IMR-90 (cell line): ENCODE measurements at regions not wholly inside any gene's neighbourhood (a gene's known extent, or its start where the extent isn't known, plus 50 kb on each side); places are given as distances from the start of the nearest gene placed in this dataset.

Experiments
- ATAC-seq: fragments of 200-7000 bp; cut with Tn5 transposase; 2 replicates; pipeline ENCODE4 v1.9.1; 2020; ENCODE audit warnings: low read depth, mild to moderate bottlenecking, moderate library complexity
- BruUV-seq: library from RNA; stranded (reverse); fragments of 400-500 nt; replicated peaks from 2 replicates; lab custom pipeline; 2021; lab: Mats Ljungman, UMichigan
- CTCF ChIA-PET: fragments of 300-600 bp; formaldehyde crosslinking; extraction: SDS; loops from one replicate; lab custom pipeline; 2021; ENCODE audit warnings: antibody characterized with exemption; lab: Yijun Ruan, JAX
- POLR2A ChIA-PET: fragments of 300-600 bp; sonication (Branson Sonifier 250); formaldehyde crosslinking; loops from one replicate; lab custom pipeline; 2022; ENCODE audit warnings: antibody characterized with exemption; ENCODE audit not compliant: unreplicated experiment; lab: Charles Lee
- DNase-seq: peaks from one replicate; pipeline ENCODE4 v3.0.0; 2013
- H2AFZ ChIP-seq: replicated peaks from 2 replicates; pipeline ENCODE3; 2013; ENCODE audit warnings: low read length, mild to moderate bottlenecking; ENCODE audit not compliant: poor library complexity
- H2AK5ac ChIP-seq: 2 replicates; pipeline ENCODE4 v1.6.1; 2013; ENCODE audit warnings: low read depth, low read length, inconsistent platforms
- H2AK9ac ChIP-seq: replicated peaks from 2 replicates; pipeline ENCODE3; 2013; ENCODE audit warnings: mild to moderate bottlenecking, low read depth, low read length, moderate library complexity; ENCODE audit not compliant: poor library complexity
- H2BK120ac ChIP-seq: 2 replicates; pipeline ENCODE4 v1.6.1; 2013; ENCODE audit warnings: low read depth, low read length, inconsistent platforms
- H2BK15ac ChIP-seq: 3 replicates; pipeline ENCODE4 v1.6.1; 2013; ENCODE audit warnings: low read depth, low read length, inconsistent platforms
- H2BK20ac ChIP-seq: 2 replicates; pipeline ENCODE4 v1.6.1; 2013; ENCODE audit warnings: low read depth, mild to moderate bottlenecking, inconsistent platforms, low read length, moderate library complexity
- H2BK5ac ChIP-seq: 2 replicates; pipeline ENCODE4 v1.6.1; 2013; ENCODE audit warnings: mild to moderate bottlenecking, low read depth, low read length, inconsistent platforms; ENCODE audit not compliant: poor library complexity, severe bottlenecking
- H3K14ac ChIP-seq: replicated peaks from 2 replicates; pipeline ENCODE4 v1.6.1; 2013; ENCODE audit warnings: low read depth, low read length, inconsistent platforms
- H3K18ac ChIP-seq: 2 replicates; pipeline ENCODE4 v1.6.1; 2013; ENCODE audit warnings: low read depth, low read length, control low read depth
- H3K23ac ChIP-seq: 2 replicates; pipeline ENCODE4 v1.6.1; 2013; ENCODE audit warnings: low read depth, low read length, inconsistent platforms
- H3K27ac ChIP-seq: 2 replicates; pipeline ENCODE4 v1.5.1; 2013; ENCODE audit warnings: mild to moderate bottlenecking, control low read depth, low read length; ENCODE audit not compliant: insufficient read depth
- H3K27me3 ChIP-seq: 2 replicates; pipeline ENCODE4 v1.6.1; 2013; ENCODE audit warnings: low read length; ENCODE audit not compliant: control insufficient read depth, insufficient read depth
- H3K36me3 ChIP-seq: 2 replicates; pipeline ENCODE4 v1.6.1; 2013; ENCODE audit warnings: low read length, mixed read lengths; ENCODE audit not compliant: control insufficient read depth, insufficient read depth
- H3K4ac ChIP-seq: 2 replicates; pipeline ENCODE4 v1.6.1; 2013; ENCODE audit warnings: low read depth, low read length, inconsistent platforms
- H3K4me1 ChIP-seq: 2 replicates; pipeline ENCODE4 v1.6.1; 2013; ENCODE audit warnings: low read length, mixed read lengths; ENCODE audit not compliant: control insufficient read depth, insufficient read depth
- H3K4me2 ChIP-seq: 2 replicates; pipeline ENCODE4 v1.6.1; 2013; ENCODE audit warnings: low read depth, mild to moderate bottlenecking, control low read depth, low read length, moderate library complexity
- H3K4me3 ChIP-seq: 2 replicates; pipeline ENCODE4 v1.5.1; 2013; ENCODE audit warnings: low read depth, mild to moderate bottlenecking, control low read depth, low read length, moderate library complexity; ENCODE audit not compliant: insufficient read depth
- H3K56ac ChIP-seq: 2 replicates; pipeline ENCODE4 v1.6.1; 2013; ENCODE audit warnings: low read length, inconsistent platforms; ENCODE audit not compliant: insufficient read depth; ENCODE audit errors: extremely low read depth
- H3K79me1 ChIP-seq, 2 experiments: 2 replicates each; pipeline ENCODE4 v1.6.1; 2013; ENCODE audit warnings: low read length in 2 of 2, inconsistent platforms in 1 of 2, low read depth in 1 of 2
- H3K9ac ChIP-seq: 2 replicates; pipeline ENCODE4 v1.6.1; 2013; ENCODE audit warnings: low read depth, low read length, control low read depth
- H3K9me1 ChIP-seq: 2 replicates; pipeline ENCODE4 v1.6.1; 2013; ENCODE audit warnings: low read length, inconsistent platforms; ENCODE audit not compliant: insufficient read depth
- H3K9me3 ChIP-seq: 2 replicates; pipeline ENCODE4 v1.6.1; 2013; ENCODE audit warnings: low read length; ENCODE audit not compliant: control insufficient read depth, insufficient read depth
- H4K20me1 ChIP-seq: 2 replicates; pipeline ENCODE4 v1.6.1; 2013; ENCODE audit warnings: low read length, inconsistent platforms; ENCODE audit not compliant: insufficient read depth
- H4K5ac ChIP-seq: 2 replicates; pipeline ENCODE4 v1.6.1; 2013; ENCODE audit warnings: mild to moderate bottlenecking, low read depth, low read length, control low read depth
- H4K8ac ChIP-seq, 2 experiments: 2 replicates each; pipeline ENCODE4 v1.6.1; 2013; ENCODE audit warnings: low read depth in 2 of 2, low read length in 2 of 2, control low read depth in 1 of 2, inconsistent platforms in 1 of 2
- H4K91ac ChIP-seq: 2 replicates; pipeline ENCODE4 v1.6.1; 2013; ENCODE audit warnings: low read depth, low read length, inconsistent platforms; ENCODE audit not compliant: insufficient read depth
- BHLHE40 ChIP-seq: fragments of 150-350 bp; IDR thresholded peaks from 2 replicates; pipeline ENCODE4 v1.6.1; 2016; ENCODE audit warnings: mild to moderate bottlenecking, low read depth, low read length
- CEBPB ChIP-seq: IDR thresholded peaks from 2 replicates; pipeline ENCODE4 v1.6.1; 2012; ENCODE audit warnings: low read depth, low read length, improper control_type of control experiment
- CHD1 ChIP-seq: IDR thresholded peaks from 2 replicates; pipeline ENCODE4 v1.6.1; 2012; ENCODE audit warnings: low read depth, low read length, improper control_type of control experiment
- FOS ChIP-seq: fragments of 150-350 bp; IDR thresholded peaks from 2 replicates; pipeline ENCODE4 v1.6.1; 2016; ENCODE audit warnings: low read depth, low read length
- MAFK ChIP-seq: IDR thresholded peaks from 2 replicates; pipeline ENCODE4 v1.6.1; 2012; ENCODE audit warnings: low read depth, low read length, improper control_type of control experiment
- MAZ ChIP-seq: IDR thresholded peaks from 2 replicates; pipeline ENCODE4 v1.6.1; 2012; ENCODE audit warnings: low read depth, mild to moderate bottlenecking, low read length, improper control_type of control experiment, moderate library complexity, borderline replicate concordance
- NFE2L2 ChIP-seq: fragments of 150-350 bp; IDR thresholded peaks from 2 replicates; pipeline ENCODE4 v1.6.1; 2016; ENCODE audit warnings: low read depth, mild to moderate bottlenecking, low read length
- POLR2A ChIP-seq: IDR thresholded peaks from 2 replicates; pipeline ENCODE4 v1.6.1; 2012; ENCODE audit warnings: mild to moderate bottlenecking, low read depth, low read length
- RAD21 ChIP-seq: IDR thresholded peaks from 2 replicates; pipeline ENCODE4 v1.6.1; 2012; ENCODE audit warnings: low read length, improper control_type of control experiment
- RCOR1 ChIP-seq: IDR thresholded peaks from 2 replicates; pipeline ENCODE4 v1.6.1; 2012; ENCODE audit warnings: mild to moderate bottlenecking, low read length, improper control_type of control experiment; ENCODE audit not compliant: insufficient replicate concordance
- RFX5 ChIP-seq: IDR thresholded peaks from 2 replicates; pipeline ENCODE4 v1.8.0; 2012; ENCODE audit warnings: low read depth, mild to moderate bottlenecking, low read length, moderate library complexity
- SMC3 ChIP-seq: fragments of 150-350 bp; IDR thresholded peaks from 2 replicates; pipeline ENCODE4 v1.6.1; 2016; ENCODE audit warnings: low read depth, mild to moderate bottlenecking, antibody characterized with exemption, low read length, moderate library complexity
- WGBS, 2 experiments: methylation state at CpG; one replicate each; pipeline versions ENCODE4 v1.1.5 to v1.1.7; 2013; ENCODE audit warnings: missing lambda C conversion rate in 2 of 2; ENCODE audit not compliant: insufficient read length in 1 of 2; ENCODE audit errors: extremely low coverage in 2 of 2; 5-methylcytosine and 5-hydroxymethylcytosine counted together
- dilution Hi-C: fragments of 300-500 bp; cut with HindIII; formaldehyde crosslinking; loops from one replicate; pipeline ENCODE4 v1.14.3; 2018; ENCODE audit warnings: low sequenced_read_pairs; ENCODE audit not compliant: unreplicated experiment
- in situ Hi-C: fragments of 300-500 bp; cut with MboI; formaldehyde crosslinking; loops from 3 replicates; pipeline ENCODE4 v1.14.3; 2019; ENCODE audit warnings: low sequenced_read_pairs, inconsistent platforms, mixed read lengths
- intact Hi-C: fragments of 100-400 bp; cut with micrococcal nuclease; formaldehyde crosslinking; loops from 2 replicates; pipeline ENCODE4 v1.10.0; 2022
- TF ChIP-seq, protein P1 (sequence below): fragments of 150-350 bp; IDR thresholded peaks from 2 replicates; pipeline ENCODE4 v1.6.1; 2016; ENCODE audit warnings: low read depth, mild to moderate bottlenecking, low read length, moderate library complexity, borderline replicate concordance
- TF ChIP-seq, protein P2 (sequence below): fragments of 150-350 bp; IDR thresholded peaks from 2 replicates; pipeline ENCODE4 v1.6.1; 2017; ENCODE audit warnings: mild to moderate bottlenecking, antibody characterized with exemption, low read length, low read depth
- TF ChIP-seq, protein P3 (sequence below): conservative IDR thresholded peaks from 2 replicates; pipeline ENCODE4 v1.5.1; 2012; ENCODE audit warnings: mild to moderate bottlenecking, low read depth, low read length, improper control_type of control experiment

DNA sequence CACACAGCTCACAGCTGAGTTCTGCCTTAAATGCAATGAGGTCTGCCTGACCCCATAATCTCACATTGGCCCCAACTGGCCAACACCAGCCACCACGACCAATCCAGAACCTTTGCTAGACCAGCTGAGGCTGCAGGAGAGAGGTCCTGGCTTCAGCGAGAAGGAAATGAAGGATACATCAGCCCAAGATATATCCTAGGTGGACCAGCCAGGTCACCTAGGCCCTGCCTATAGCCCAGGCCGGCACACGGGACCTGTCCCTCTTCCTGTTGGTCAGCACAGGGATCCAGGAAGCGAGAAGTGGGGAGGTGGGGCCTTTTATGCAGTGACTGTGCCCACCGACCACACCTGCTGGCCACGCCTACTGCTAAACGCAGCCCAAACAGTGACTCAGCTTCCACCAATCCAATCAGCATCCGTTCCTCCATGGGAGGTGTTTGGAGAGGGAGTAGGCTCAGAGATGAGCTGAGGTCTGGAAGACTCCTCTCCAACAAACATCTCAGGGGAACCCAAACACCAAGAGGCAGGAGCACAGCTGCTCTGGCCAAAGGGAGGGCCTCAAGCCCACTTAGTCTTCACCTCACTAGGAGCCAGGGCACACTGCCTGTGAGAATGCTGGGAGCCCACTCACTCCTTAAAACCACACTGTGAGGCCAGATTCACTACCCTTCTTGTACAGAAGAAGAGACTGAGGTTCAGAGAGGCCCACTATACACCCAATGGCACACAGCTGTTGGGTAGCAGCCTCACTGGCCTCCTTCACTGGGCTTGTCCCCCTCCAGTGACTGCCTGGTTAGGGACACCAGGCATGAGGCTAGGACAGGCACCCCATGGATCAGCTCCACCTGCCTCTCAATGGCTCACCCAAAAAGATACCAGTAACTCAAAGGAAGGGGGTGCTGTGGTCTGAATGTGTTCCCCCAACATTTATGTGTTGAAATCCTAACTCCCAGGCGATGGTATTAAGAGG is 51.3 kb upstream of the PPP2R5C start:
- Histone ChIP-seq H3K9ac (no peak overlapping the region), H3K18ac (no peak overlapping the region), H3K27me3 (peaks cover 13% of the 10 kb centered on the region; the same call in 1 of the 2 replicates), H3K4me3 (no peak overlapping the region), H3K9me1 (no peaks in the 10 kb centered on the region), H2AFZ (no peak overlapping the region), H2BK120ac (no peak overlapping the region), H2BK20ac (no peak overlapping the region), H3K56ac (no peak overlapping the region), H3K9me3 (peaks cover 3% of the 10 kb centered on the region), H4K91ac (no peak overlapping the region), H3K14ac (no peak overlapping the region), H3K4me2 (no peak overlapping the region), H3K23ac (no peak overlapping the region), H4K5ac (no peak overlapping the region), H4K20me1 (no peaks in the 10 kb centered on the region), H2BK15ac (no peak overlapping the region), H2AK9ac (no peak overlapping the region), H3K36me3 (no peaks in the 10 kb centered on the region), H2BK5ac (no peak overlapping the region), H3K4me1 (0 out of 2 replicates have a peak, but pooled peaks cover 1% of the 10 kb centered on the region), H2AK5ac (no peak overlapping the region), H3K79me1 (no peaks in the 10 kb centered on the region), H4K8ac (no peak overlapping the region), H3K4ac (no peak overlapping the region), H3K27ac (no peak overlapping the region)
- ChIA-PET CTCF (no interaction called here), POLR2A (no interaction called here)
- BruUV-seq = no TSS peak
- ATAC-seq (no peak), DNase-seq (no peak)
- dilution Hi-C loops = no loop called here
- no CpG with 5 or more reads among the region's 10 CpGs for WGBS, 2 experiments
- in situ Hi-C loops = no loop called here
- intact Hi-C loops = no loop called here
- TF ChIP-seq RAD21 (no peak), MAFK (no peak), RFX5 (no peak), CHD1 (no peak), SMC3 (no peak), CEBPB (no peak), MAZ (no peak), POLR2A (no peak), NFE2L2 (no peak), BHLHE40 (no peak), FOS (no peak), RCOR1 (no peak)
- TF ChIP-seq, protein P1, sequence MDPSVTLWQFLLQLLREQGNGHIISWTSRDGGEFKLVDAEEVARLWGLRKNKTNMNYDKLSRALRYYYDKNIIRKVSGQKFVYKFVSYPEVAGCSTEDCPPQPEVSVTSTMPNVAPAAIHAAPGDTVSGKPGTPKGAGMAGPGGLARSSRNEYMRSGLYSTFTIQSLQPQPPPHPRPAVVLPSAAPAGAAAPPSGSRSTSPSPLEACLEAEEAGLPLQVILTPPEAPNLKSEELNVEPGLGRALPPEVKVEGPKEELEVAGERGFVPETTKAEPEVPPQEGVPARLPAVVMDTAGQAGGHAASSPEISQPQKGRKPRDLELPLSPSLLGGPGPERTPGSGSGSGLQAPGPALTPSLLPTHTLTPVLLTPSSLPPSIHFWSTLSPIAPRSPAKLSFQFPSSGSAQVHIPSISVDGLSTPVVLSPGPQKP = no peak
- TF ChIP-seq, protein P2, sequence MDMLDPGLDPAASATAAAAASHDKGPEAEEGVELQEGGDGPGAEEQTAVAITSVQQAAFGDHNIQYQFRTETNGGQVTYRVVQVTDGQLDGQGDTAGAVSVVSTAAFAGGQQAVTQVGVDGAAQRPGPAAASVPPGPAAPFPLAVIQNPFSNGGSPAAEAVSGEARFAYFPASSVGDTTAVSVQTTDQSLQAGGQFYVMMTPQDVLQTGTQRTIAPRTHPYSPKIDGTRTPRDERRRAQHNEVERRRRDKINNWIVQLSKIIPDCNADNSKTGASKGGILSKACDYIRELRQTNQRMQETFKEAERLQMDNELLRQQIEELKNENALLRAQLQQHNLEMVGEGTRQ = no peak
- TF ChIP-seq, protein P3, sequence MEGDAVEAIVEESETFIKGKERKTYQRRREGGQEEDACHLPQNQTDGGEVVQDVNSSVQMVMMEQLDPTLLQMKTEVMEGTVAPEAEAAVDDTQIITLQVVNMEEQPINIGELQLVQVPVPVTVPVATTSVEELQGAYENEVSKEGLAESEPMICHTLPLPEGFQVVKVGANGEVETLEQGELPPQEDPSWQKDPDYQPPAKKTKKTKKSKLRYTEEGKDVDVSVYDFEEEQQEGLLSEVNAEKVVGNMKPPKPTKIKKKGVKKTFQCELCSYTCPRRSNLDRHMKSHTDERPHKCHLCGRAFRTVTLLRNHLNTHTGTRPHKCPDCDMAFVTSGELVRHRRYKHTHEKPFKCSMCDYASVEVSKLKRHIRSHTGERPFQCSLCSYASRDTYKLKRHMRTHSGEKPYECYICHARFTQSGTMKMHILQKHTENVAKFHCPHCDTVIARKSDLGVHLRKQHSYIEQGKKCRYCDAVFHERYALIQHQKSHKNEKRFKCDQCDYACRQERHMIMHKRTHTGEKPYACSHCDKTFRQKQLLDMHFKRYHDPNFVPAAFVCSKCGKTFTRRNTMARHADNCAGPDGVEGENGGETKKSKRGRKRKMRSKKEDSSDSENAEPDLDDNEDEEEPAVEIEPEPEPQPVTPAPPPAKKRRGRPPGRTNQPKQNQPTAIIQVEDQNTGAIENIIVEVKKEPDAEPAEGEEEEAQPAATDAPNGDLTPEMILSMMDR = no peak
